ENCODE measurements at regions not wholly inside any gene's neighbourhood (a gene's known extent, or its start where the extent isn't known, plus 50 kb on each side); places are given as distances from the start of the nearest gene placed in this dataset.
"Not testable (repeated sequence)": the region's sequence is repeated elsewhere in the genome, so short reads cannot be mapped to it uniquely, and the experiment has no call there.

DNA sequence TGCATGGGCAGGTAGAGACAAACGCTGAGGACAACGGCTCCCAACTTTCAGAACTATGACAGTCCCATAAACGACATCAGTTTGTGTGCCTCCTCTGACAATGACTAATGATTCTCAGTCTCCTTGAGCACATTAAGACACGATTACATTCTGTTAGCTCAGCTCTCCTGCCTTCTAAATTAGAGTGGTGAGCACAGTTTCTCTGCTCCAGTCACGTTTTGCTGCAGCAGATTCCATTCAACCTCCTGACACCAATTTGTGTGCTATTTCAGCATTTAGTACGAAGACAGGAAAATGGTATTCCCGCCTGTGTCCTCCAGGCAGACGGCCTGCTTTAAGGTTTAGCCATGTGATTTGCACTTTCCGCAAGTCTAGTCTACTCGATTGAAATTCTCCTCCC, 458.4 kb upstream of the CFAP20DC start:
- intact Hi-C loops (cut with micrococcal nuclease), result no loop called here

- intact Hi-C loops (cut with micrococcal nuclease), result no loop called here
Measured at GRCh38 chr3:59506191-59506590, 456.4 kb upstream of the CFAP20DC start.

DNA sequence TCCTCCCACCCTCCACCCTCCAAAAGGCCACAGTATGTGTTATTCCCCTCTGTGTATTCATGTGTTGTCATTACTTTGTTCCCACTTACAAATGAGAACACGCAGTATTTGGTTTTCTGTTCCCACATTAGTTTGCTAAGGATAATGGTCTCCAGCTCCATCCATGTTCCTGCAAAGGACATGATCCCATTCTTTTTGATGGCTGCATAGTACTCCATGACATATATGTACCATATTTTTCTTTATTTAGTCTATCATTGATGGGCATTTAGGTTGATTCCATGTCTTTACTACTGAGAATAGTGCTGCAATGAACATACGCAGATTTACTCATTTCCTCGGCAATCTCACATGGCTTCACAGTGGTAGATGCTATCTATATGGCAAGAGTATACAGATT, 453.6 kb upstream of the CFAP20DC start:
- intact Hi-C loops (cut with micrococcal nuclease), result no loop called here

GRCh38 chr3:59502806-59503205, 453.0 kb upstream of the CFAP20DC start:
- intact Hi-C loops (cut with micrococcal nuclease), result no loop called here

GRCh38 chr3:59499954-59500353, 450.1 kb upstream of the CFAP20DC start:
- intact Hi-C loops (cut with micrococcal nuclease), result no loop called here

DNA sequence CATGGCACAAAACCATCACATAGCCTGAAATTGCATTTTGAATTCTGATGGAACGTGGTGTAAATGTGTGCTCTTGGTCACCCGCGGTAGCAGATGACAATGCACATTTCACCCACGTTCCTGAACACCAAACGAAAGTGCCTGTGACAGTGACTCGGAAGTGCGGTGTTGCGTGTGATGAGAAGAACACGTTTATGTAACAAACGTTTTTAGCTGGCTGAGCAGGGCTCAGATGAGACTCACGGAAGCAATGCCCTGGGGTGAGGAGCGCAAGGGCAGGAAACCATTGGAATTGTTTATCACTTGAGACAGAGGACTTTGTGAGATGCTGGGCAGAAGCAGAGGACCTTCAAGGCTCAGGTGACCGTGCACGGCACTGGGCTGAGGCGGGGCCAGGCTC, 449.2 kb upstream of the CFAP20DC start:
- intact Hi-C loops (cut with micrococcal nuclease), result no loop called here

GRCh38 chr3:59496250-59496649, 446.4 kb upstream of the CFAP20DC start:
- intact Hi-C loops (cut with micrococcal nuclease), result no loop called here

DNA sequence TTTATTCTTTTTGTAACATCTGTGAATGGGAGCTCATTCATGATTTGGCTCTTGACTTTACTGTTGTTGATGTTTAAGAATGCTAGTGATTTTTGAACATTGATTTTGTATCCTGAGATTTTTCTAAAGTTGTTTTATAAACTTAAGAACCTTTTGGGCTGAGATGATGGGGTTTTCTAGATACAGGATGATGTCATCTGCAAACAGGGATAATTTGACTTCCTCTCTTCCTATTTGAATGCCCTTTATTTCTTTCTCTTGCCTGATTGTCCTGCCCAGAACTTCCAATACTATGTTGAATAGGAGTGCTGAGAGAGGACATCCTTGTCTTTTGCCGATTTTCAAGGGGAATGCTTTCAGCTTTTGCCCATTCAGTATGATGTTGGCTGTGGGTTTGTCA, 445.1 kb upstream of the CFAP20DC start:
- intact Hi-C loops (cut with micrococcal nuclease), result not testable (repeated sequence)

GRCh38 chr3:59486520-59486919, 436.7 kb upstream of the CFAP20DC start:
- intact Hi-C loops (cut with micrococcal nuclease), result no loop called here

- intact Hi-C loops (cut with micrococcal nuclease), result no loop called here
Measured at GRCh38 chr3:59483191-59483590, 433.4 kb upstream of the CFAP20DC start.

- intact Hi-C loops (cut with micrococcal nuclease), result no loop called here
Measured at GRCh38 chr3:59482684-59483083, 432.9 kb upstream of the CFAP20DC start.

GRCh38 chr3:59481776-59482400, 432.1 kb upstream of the CFAP20DC start:
- intact Hi-C loops (cut with micrococcal nuclease), result loop anchor here (2.0 kb wide), 1 partner anchor 31 kb away; no protein-coding TSS in a partner anchor

DNA sequence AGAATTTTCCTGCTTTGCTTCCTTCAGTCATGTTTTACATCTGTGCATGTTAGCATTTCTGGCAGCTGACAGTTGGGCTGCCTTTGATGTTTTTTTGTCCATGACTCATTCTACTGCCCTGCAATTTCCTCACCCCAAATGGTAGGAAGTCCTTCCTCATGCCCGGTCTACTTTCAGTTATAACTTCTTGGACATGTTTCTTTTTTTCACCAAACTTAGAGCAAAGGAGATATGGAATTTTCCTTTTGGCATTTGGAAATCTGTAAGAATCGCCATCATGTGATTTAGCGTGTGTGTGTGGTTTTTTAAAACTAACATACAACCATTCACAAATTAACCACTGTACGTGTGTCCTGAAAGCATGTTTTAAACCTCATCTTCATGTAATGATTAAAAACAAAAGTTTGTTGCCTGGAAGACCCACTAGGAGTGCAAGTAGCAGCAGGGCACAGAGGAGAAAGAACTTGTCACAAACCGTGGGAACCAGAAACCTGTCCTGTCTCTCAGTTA, 430.7 kb upstream of the CFAP20DC start:
- intact Hi-C loops (cut with micrococcal nuclease), result loop anchor here (2.0 kb wide), 1 partner anchor 30 kb away; no protein-coding TSS in a partner anchor

- intact Hi-C loops (cut with micrococcal nuclease), result no loop called here
Measured at GRCh38 chr3:59473636-59474035, 423.8 kb upstream of the CFAP20DC start.

DNA sequence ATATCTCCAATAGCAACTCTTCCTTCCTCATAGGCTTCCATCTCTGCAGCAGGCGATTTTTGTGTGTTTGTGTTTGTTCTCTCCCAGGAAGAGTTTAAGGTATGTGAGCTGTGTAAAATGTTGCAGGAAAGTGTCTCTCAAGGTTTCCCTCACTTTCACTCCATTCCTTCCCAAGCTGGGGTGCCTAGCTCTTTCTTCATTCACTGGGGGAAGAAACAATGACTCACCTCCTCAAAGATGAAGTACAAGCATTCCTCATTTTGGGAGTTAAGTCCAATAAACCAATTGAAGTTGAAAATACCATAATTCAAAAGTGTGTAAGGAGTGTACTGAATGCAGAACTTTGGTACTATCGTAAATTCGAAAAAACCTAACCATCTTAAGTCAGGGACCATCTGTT, 422.7 kb upstream of the CFAP20DC start:
- intact Hi-C loops (cut with micrococcal nuclease), result no loop called here

- intact Hi-C loops (cut with micrococcal nuclease), result loop anchor here (1.0 kb wide), 1 partner anchor 19 kb away; no protein-coding TSS in a partner anchor
Measured at GRCh38 chr3:59469948-59470723, 420.3 kb upstream of the CFAP20DC start.

GRCh38 chr3:59467476-59467875, 417.7 kb upstream of the CFAP20DC start:
- intact Hi-C loops (cut with micrococcal nuclease), result no loop called here

DNA sequence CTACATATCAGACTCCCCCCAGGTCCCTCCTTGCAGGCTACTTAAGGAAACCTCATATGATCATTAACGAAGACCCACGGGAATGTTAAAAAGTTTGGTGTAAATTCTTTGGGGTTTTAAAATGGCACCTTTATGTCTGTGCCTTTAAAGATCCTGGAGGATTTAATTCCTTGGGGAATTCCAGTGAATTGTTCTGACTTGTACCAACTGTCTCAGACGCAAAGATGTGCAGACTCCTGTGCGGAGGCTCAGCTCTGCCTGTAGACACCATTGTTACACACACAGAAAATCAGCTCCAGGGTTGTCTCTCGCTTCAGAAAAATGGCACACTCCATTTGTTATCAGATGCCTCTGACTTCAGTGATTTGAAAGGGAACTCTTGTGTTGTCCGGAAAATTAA, 414.4 kb upstream of the CFAP20DC start:
- intact Hi-C loops (cut with micrococcal nuclease), result no loop called here

DNA sequence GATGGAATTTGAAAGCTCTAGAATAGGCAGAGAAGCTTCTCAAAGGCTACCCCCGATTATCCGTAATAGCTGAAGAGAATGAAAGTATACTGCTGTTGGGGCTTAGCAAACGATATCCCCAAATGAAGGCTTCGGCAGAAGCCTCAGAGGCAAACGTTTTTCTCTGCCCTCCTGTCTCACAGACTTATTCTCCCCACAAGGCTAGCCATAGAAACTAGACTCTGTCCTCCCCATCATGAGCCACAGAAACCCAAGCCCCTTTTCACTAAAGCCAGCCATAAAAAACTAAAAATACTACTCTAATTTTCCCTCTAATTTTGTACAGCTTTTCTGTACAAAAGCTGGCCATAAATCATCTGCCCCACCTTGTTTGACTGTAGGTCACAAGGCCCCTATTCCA, 413.4 kb upstream of the CFAP20DC start:
- intact Hi-C loops (cut with micrococcal nuclease), result no loop called here

DNA sequence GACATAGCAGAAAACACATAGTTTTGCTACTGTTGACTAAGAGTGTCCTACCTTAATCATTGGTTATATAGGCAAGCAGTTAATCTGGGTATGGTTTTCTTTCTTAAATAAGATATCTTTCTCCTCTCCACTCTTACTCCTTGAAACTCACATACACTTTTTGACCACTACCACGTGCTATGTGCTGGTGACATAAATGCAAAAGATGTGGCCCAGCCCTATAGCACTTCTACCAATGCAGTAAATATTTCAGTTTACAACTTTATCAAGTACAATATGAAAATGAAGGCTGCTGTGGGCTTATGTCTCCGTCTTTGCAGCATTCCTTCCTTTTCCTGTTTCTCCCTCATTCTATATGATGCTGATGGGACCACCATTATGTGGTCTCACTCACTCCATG, 410.2 kb upstream of the CFAP20DC start:
- intact Hi-C loops (cut with micrococcal nuclease), result no loop called here

DNA sequence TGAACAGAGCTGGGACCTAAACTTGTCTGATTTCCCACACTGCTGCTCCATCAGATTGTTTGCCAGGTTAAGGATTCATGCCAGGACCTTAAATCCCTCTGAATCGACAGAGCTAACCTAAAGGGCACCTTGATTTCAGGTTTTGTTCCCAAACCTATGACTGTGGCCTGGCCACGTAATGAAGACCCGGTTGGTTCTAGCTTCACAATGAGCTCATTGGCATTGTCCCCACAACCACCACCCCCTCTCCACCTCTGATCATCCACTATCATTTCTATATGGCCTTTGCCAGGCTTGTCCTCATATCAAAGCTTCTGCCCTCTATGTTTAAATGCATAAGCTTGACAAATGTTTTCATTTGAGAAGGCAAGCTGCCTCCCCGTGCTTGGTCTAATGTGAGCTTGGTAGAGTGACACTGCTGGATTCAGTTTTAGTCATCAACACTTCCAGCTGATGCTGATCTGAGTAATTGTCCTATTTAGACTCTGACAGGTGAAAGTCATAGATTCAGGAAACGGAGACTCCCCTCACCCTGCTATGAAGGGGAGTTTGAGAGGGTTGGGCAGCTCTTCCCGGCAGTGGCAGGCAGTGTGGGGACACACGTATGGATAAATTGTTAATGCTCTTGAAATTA, 407.1 kb upstream of the CFAP20DC start:
- intact Hi-C loops (cut with micrococcal nuclease), result loop anchor here (10.0 kb wide), 1 partner anchor 1798 kb away; the partner anchor contains the start of gene FHIT
